Superior temporal gyrus (tissue), 1 donor: ENCODE measurements at regions not wholly inside any gene's neighbourhood (a gene's known extent, or its start where the extent isn't known, plus 50 kb on each side); places are given as distances from the start of the nearest gene placed in this dataset.
A peak's percentile ranks its signal among the peaks of the same experiment; 100 is the strongest.
"Not testable (repeated sequence)": the region's sequence is repeated elsewhere in the genome, so short reads cannot be mapped to it uniquely, and the experiment has no call there.

Experiments used
- DNase-seq: peaks from one replicate; pipeline ENCODE4 v3.0.0-alpha.2; 2016; ENCODE audit errors: extremely low spot score

DNA sequence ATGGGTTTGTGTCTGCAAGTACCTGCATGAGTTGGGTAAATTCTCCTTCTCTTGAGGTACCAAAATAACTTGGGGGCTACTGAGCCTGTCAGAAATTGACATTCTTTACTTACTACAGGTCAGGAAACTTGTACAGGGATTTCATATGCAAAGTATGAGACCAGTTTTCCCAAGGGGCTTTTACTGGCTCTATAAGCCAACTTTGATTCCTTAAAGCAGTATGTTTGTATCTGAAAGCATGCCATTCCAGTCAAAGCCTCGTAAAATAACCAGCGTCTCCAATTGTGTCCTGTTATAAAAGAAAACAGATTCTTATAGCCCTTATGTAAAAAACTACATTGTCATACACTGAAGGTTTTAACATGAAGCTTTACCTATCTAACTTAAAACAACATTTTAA is 90.2 kb downstream of the ZNF467 start:
- DNase-seq, result no peak

DNA sequence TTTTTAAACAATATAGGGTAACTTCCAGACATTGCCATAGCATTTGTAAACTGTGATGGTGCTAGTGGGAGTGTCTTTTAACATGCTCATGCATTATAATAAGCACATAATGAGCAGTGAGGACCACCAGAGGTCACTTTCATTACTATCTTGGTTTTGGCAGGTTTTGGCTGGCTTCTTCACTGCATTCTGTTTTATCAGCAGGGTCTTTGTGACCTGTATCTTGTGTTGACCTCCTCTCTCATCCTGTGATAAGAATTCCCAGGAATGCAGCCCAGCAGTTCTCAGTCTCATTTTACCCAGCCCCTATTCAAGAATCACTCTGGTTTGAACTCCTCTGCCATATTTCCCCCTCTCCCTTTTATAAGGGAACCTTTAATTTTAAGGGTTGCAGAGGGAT is 91.3 kb downstream of the ZNF467 start:
- no peak for DNase-seq

DNA sequence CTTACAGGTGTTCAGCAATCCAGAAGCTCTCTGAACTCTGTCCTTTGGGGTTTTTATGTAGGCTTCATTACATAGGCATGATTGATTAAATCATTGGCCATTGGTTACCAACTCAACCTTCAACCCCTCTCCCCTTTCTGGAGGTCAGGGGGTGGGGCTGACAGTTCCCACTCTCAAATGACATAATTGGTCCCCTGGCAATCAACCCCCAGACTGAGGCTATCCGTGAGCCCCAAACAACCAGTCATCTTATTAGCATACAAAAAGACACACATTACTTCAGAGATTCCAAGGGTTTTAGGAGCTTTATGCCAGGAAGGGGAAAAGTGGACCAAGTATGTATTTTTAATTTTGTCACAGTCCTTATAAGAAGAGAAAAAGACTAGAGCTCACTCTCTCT is 92.1 kb downstream of the ZNF467 start:
- DNase-seq, result no peak

DNA sequence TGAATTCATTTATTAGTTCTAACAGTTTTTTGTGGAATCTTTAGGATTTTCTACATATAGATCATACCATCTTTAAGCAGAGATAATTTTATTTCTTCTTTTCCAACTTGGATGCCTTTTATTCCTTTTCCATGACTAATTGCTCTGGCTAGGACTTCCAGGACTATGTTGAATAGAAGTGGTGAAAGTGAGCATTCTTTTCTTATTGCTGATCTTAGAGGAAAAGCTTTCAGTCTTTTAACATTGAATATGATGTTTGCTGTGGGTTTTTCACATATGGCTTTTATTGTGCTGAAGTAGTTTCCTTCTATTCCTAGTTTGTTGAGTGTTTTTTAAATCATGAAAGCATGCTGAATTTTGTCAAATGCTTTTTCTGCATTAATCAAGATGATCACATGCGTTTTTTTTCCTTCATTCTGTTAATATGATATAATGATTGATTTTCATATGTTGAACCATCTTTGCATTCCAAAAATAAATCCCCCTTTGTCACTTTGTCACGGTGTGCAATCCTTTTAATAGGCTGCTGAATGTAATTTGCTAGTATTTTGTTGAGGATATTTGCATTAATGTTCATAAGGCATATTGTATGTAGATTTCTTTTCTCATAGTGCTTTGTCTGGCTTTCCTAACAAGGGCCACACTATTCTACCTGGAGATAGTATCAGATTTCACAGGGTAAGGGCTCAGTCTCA is 92.9 kb downstream of the ZNF467 start:
- no peak for DNase-seq

DNA sequence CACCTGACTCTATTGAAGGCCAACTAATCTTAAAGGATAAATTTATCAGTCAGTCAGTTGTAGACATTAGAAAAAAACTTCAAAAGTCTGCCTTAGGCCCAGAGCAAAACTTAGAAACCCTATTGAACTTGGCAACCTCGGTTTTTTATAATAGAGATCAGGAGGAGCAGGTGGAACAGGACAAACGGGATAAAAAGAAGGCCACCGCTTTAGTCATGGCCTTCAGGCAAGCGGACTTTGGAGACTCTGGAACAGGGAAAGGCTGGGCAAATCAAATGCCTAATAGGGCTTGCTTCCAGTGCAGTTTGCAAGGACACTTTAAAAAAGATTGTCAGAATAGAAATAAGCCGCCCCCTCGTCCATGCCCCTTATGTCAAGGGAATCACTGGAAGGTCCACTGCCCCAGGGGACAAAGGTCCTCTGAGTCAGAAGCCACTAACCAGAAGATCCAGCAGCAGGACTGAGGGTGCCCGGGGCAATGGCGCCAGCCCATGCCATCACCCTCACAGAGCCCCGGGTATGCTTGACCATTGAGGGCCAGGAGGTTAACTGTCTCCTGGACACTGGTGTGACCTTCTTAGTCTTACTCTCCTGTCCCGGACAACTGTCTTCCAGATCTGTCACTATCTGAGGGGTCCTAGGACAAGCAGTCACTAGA is 98.5 kb downstream of the ZNF467 start:
- DNase-seq, result not testable (repeated sequence)

DNA sequence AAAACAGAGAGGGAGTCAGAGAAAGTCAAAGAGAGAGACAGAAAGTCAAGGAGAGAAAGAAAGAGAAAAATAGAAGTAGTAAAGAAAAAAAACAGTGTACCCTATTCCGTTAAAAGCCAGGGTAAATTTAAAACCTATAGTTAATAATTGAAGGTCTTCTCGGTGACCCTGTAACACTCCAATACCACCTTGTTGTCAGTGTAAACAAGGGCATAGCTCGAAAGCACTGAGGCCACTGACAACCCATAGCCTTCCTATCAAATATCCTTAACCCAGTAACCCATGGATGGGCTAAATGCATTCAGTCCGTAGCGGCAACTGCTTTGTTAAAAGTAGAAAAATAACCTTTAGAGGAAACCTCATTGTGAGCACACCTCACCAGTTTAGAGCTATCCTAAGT is 100.4 kb downstream of the ZNF467 start:
- no peak for DNase-seq

DNA sequence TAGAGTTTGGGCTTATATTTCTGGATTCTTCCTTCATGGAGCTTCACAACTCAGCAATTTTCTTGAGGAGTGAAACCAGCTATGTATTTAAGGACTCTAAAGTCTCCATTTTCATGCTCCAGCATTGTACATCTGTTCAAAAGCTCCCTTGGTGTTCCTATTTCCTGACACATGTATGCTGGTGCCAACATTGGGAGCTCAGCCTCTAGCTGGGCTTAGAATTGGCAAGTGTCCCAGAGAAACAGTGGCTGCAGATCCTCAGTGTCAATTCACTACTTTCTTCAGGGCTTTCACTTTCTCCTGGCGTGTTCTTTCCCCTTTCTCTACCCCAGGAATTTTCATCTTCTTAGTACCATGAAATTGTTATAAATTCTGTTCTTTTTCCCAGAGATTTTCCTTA is 103.1 kb downstream of the ZNF467 start:
- peak; percentile 84 for DNase-seq

DNA sequence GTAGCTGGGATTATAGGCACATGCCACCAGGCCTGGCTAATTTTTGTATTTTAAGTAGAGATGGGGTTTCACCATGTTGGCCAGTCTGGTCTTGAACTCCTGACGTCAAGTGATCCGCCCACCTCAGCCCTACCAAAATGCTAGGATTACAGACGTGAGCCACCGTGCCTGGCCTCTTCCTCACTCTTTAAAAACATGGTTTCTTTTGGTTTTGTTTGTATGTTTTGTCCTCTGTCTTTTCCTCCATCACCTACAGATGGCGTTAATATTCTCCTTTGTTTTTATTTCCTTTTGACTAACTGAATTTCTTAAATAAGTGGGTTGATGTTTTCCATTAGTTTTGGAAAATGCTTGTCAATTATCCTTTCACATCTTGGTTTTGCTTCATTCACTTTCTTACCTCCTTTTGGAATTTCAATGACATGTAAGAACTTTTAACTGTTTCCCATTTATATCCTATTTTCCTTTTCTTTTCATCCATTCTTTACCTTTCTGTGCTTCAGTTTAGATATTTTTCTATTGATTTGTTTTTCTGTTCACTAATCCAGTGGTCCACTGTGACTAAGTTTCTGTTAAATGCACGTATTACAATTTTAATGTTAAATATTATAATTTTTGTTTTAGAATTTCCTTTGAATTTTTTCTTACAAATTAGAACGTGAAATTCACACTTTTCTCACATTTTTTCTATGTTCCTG is 104.1 kb downstream of the ZNF467 start:
- DNase-seq, result peak; percentile 12

DNA sequence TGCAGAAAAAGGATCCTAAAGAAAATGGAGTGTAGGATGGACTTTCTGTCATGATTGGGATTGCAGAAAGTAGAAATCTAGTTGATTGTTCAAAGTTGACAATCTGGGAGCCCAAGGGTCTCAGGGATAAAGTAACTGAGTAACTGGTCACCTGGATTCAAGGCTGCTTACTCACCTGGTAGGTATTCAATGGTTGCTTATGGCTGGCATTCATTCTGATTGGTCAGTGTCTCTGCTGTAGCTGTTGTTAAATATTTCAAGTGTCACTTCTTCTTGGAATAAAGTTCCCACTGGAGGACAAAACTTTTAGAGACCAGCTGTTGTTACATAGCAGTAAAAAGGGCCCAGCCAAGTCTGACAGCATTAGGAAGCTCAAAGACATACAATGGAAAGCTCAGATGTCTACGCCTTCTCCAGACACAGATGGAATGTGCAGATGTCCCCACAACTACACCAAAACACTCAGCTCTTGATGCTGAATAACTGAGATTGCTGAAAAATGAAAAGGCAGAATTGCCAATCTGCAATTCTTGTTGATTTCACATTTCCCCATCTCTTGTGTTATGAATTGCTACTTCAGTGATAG is 106.9 kb downstream of the ZNF467 start:
- DNase-seq, result peak; percentile 36

DNA sequence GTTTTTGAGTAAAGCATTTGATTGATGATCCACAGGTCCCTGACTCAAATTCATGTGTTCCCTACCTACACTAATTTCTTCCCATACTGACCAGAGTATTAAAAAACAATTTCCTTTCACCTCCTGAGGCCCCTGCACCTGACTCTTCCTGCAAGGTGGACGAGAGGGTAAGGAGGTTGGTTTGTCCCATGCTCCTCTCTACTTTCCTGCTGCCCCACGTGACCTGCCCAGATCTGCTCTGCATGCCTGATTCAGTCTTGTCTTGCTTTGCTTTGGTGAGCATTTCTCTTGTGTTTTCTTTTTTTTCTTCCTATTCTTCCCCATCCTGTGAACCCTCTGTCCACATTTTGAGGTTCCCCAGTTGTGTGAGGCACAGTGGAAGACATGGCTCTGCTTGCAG is 107.8 kb downstream of the ZNF467 start:
- DNase-seq, result not testable (repeated sequence)

DNA sequence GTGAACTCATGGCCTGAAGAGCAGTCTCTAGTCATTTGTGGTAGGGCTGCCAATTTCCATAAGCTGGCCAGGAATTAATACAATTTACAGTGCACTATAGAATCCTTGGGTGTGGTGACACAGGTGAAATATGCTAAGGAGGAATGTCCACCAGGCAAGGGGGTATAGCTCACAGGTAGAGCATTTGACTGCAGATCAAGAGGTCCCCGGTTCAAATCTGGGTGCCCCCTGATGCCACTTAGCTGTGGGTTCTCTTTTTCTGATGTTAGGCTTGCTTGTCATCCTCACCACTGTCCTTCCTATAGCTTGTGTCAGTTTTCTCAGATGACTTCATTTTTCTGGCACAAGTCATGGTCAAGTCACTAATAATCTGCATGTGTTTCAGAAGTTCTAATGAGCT is 108.7 kb downstream of the ZNF467 start:
- no peak for DNase-seq

DNA sequence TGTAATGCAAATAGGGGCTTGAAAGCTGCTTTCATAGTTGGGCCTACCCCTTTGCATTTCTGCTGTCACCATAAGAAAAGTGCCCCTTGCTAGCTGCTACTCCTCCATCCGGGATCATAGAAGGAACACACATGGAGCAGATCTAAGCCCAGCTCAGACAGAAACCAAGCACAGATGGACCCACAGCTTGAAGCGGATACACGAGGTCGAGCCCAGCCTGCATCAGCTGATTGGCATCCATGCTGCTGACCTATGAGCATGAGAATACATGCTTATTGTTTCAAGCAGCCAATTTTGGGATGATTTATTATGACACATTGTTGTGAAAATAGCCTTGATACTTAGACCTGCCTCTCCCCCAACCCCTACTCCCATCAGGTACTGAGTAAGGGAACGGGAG is 109.2 kb downstream of the ZNF467 start:
- DNase-seq, result no peak

DNA sequence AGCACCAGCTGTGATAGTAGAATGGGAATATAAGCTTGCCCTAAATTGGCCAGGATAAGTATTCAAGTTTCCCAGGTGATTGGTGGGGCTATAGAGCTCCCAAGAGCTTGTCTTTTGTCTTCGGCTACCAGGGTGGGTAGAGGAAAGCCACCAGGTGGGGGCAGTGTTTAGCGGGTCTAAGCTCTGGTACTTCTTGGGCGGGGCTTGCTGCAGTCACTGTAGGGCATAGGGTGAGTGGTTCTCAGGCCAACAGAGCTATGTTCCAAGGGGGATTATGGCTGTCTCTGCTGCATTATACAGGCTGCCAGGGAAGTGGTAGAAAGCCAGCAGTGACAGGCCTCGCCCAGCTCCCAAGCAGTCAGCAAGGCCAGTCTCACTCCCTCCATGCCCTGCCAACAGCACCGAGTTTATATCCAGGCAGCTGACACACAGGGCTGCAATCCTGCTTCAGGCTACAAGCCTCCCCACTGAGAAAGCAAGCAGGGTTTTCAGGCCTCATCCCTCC is 110.7 kb downstream of the ZNF467 start:
- peak; percentile 77 for DNase-seq

DNA sequence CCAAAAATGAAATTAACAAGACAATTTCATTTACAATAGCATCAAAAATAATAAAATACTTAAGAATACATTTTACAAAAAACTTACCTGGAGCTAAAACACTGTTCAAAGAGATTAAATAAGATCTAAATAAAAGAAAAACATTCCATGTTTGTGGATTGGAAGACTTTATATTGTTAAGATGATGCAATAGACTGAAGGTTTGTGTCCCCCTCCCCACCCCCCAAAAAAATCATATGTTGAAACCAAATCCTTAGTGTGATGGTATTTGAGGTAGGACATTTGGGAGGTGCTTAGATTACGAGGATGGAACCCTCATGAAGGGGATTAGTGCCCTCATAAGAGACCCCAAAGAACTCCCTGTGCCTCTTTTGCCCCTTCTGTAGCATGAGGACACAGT is 117.6 kb downstream of the ZNF467 start:
- no peak for DNase-seq

DNA sequence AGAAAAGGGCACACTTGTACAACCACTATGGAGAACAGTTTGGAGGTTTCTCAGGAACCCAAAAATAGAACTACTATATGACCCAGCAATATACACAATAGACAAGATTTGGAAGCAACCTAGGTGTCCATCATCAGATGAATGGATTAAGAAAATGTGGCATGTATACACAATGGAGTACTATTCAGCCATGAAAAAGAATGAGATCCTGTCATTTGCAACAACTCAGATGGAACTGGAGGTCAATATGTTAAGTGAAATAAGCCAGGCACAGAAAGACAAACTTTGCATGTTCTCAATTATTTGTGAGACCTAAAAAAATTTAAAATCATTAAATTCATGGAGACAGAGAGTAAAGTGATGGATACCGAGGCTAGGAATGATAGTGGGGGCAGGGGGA is 118.8 kb downstream of the ZNF467 start:
- no peak for DNase-seq

DNA sequence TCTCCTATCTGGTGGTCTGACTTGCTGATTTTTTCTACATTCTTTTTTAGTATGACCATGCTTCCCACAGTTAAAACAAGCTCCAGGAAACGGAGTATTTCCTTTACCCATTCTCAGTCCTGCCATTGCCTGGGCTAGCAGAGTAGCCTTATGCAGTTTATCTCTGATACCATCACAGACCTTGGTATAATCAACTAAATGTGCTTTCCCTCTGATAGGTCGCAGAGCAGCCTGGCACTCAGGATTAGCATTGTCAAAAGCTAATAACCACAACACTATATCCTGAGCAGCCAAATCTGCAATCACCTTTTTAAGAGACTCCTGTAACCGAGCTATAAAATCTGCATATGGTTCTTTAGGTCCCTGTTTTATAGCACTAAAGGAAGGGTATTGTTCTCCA is 123.2 kb downstream of the ZNF467 start:
- not testable (repeated sequence) for DNase-seq

DNA sequence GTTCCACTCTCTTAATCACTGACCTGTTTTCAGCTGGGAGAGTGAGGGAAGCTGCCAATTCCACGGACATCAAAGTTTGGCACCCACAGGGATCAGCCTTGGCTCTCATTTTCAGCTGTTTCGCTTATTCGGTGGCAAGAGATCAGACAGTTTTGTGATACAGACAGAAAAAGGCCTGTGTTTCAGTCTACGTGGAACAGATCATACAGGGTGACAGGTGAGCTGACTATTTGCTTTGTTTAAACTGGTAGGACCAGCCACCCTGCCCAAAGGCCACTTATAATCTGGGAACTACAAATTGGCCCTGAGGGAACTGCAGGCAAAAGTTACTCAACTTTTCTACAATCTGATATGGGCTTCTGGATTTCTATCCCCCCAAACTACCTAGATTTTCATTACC is 128.6 kb downstream of the ZNF467 start:
- no peak for DNase-seq

DNA sequence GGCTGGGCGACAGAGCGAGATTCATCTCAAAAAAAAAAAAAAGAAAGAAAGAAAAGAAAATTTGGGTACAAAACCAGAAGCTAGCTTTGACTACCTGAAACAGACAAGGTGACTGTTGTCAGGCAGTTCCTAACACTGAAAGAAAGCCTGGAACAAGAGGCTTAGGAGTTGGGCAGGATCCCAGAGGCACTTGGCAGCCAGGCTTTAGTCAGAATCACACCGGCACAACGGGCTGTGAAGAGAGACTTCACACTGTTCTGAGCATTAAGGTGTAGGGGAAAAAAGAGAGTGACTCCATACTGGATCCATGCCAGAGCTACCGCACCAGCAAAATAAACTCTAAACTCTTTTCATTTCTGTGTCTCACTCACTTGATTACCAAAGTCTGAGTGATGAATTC is 130.8 kb downstream of the ZNF467 start:
- DNase-seq, result no peak

DNA sequence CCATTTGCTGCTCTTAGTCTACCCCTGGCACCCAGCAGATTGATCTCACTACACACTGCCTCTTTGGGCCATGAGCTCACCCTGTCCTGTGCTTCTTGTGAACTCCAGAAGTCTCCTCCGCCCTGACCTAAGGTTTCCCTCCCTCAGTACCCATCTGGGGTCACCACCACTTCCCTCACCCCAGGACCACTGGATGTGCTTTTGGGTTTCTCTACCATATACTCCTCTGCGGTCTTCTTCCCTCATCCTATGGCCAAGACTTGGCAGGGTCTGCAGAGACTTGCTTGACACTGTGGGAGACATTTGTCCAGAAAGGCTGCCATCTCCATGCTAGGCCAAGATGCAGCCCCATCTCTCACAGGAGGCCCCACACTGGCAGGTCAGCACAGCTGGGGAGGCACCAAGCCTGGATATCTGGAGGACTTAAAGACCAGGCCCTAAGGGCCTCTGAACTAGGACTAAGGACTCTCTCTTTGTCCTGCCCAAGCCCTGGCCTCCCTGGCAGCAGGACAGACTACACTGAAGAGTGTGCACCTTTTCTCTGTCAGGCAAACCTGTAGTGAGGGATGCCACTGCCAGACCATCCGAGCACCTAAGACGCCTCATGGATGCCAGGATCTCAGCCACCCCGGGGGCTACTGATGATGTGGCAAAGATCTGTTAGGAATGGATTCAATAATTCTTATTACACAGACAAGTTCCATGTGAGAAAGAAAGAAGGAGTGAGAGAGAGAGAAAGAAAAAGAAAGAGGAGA is 134.6 kb downstream of the ZNF467 start:
- no peak for DNase-seq

DNA sequence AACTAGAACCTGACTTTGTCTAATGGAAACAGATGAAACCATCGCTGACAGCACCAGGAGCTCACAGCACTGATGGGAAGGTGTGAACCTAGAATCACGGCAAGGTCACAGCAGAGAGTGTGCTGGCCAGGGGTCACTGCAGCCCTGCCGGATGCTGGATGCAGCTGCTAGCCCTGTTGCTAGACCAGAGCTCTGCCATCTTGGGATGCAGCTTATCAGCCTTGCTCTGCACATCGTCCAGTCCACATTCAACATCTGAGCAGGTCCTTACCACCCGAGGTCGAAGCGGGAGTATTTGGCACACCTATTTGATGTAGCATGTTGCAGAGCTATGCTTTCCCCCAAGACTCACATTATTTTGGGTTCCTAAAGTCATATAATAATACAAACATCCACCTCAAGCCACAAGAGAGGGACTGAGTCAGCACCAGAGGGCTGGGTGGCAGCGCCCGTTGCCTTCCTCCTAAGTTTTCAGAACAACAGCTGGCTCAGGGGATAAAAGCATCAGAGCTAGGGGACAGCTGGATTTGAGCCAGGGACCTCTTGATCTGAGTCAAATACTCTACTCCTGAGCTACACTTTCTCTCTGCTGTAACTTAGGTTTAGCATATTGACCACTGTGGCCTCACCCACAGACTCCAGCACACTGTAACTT is 135.3 kb downstream of the ZNF467 start:
- no peak for DNase-seq
